ENCODE measurements at regions not wholly inside any gene's neighbourhood (a gene's known extent, or its start where the extent isn't known, plus 50 kb on each side); places are given as distances from the start of the nearest gene placed in this dataset.
A peak's percentile ranks its signal among the peaks of the same experiment; 100 is the strongest.

DNA sequence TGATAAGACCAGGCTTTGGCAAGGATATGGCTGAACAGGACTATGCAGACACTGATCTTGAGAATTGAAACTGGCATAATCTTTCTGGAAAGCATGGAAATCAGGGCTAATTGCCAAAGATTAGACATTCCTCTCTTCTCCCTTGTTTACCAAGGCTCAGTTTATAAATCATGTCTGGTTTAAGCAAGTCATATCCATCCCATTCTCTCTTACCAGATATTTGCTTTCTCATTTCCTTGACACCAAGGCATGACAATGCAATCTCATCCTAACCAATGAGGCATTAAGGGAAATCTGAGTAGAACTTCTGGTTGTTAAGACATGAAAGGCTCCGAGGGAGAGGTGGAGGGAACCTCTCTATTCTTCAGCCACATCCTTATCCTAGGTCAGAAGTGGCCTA, 110.3 kb upstream of the CEP85L start:
- no peak overlapping the region for H2BK12ac ChIP-seq (ENCODE audit: low read length)
- no peak overlapping the region for H3K14ac ChIP-seq (ENCODE audit: low read length)
- no peak overlapping the region for H2BK15ac ChIP-seq (ENCODE audit: low read length)
- no peak overlapping the region for H3K4ac ChIP-seq (ENCODE audit: low read length)
- H3K36me3 ChIP-seq (replicated peaks in 1 of 2; ENCODE audit: control insufficient read depth in 2 of 2, insufficient read depth in 2 of 2, low read length in 2 of 2) = no peaks in the 10 kb centered on the region
- no peaks in the 10 kb centered on the region for H3K9me3 ChIP-seq (replicated peaks in 1 of 2; ENCODE audit: control insufficient read depth in 2 of 2, insufficient read depth in 1 of 2, low read depth in 1 of 2, low read length in 2 of 2)
- no peak overlapping the region for H3K18ac ChIP-seq (ENCODE audit: low read length)
- H3K9ac ChIP-seq (ENCODE audit: low read depth, low read length, poor library complexity) = no peak overlapping the region
- peaks cover 1% of the 10 kb centered on the region for H3K79me1 ChIP-seq (ENCODE audit: low read depth, low read length)
- H2AFZ ChIP-seq (ENCODE audit: low read length) = no peak overlapping the region
- WGBS, 2 donors (ENCODE audit: extremely low coverage in 2 of 2, insufficient read length in 2 of 2, insufficient replicate concordance in 1 of 2) = no CpG with 5 or more reads among the region's 1 CpG
- H3K27ac ChIP-seq (replicated peaks; ENCODE audit: low read length) = no peak overlapping the region
- no peak for DNase-seq (ENCODE audit: low spot score)
- H3K23ac ChIP-seq (ENCODE audit: low read depth, low read length, poor library complexity) = no peak overlapping the region
- H4K8ac ChIP-seq (ENCODE audit: low read depth, low read length) = no peak overlapping the region
- H2AK5ac ChIP-seq (ENCODE audit: low read depth, low read length) = no peak overlapping the region
- no peak overlapping the region for H2BK5ac ChIP-seq (ENCODE audit: low read length)
- no peak overlapping the region for H4K91ac ChIP-seq (ENCODE audit: low read depth, low read length, poor library complexity)
- H3K4me1 ChIP-seq (ENCODE audit: control insufficient read depth in 2 of 2, insufficient read depth in 1 of 2, low read depth in 1 of 2, low read length in 2 of 2) = no peaks in the 10 kb centered on the region
- no peaks in the 10 kb centered on the region for H3K27me3 ChIP-seq (ENCODE audit: control insufficient read depth in 3 of 3, insufficient read depth in 3 of 3, low read depth in 1 of 3, low read length in 3 of 3)
- no peak overlapping the region for H3K4me3 ChIP-seq (ENCODE audit: low read length in 2 of 2)
- no peak overlapping the region for H3K4me2 ChIP-seq (ENCODE audit: insufficient read depth, low read length, poor library complexity, severe bottlenecking)
- H2BK120ac ChIP-seq (ENCODE audit: low read depth, low read length) = no peak overlapping the region

DNA sequence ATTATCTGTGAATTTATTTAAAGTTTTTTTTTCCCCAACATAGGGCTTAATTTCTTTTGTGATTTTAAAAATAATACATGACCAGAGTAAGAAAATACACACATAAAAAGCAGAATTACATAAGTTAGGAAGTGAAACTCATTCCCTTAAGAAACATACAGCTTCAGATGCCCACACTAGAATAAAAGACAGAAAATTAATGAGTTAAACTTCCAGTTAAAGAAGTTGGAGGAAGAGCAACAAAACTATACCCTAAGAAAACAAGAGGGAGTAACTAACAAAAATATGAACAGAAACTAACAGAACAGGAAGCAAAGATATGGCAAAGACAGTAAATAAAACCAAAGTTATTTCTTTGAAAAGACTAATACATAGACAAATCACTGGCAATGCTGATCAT, 107.6 kb upstream of the CEP85L start:
- Histone ChIP-seq H3K27ac (replicated peaks; ENCODE audit: low read length) (no peak overlapping the region), H2BK15ac (ENCODE audit: low read length) (no peak overlapping the region), H3K4ac (ENCODE audit: low read length) (no peak overlapping the region), H2AFZ (ENCODE audit: low read length) (no peak overlapping the region), H4K8ac (ENCODE audit: low read depth, low read length) (no peak overlapping the region), H3K27me3 (ENCODE audit: control insufficient read depth in 3 of 3, insufficient read depth in 3 of 3, low read depth in 1 of 3, low read length in 3 of 3) (no peaks in the 10 kb centered on the region), H3K79me1 (ENCODE audit: low read depth, low read length) (peaks cover 1% of the 10 kb centered on the region), H3K36me3 (replicated peaks in 1 of 2; ENCODE audit: control insufficient read depth in 2 of 2, insufficient read depth in 2 of 2, low read length in 2 of 2) (no peaks in the 10 kb centered on the region), H3K4me1 (ENCODE audit: control insufficient read depth in 2 of 2, insufficient read depth in 1 of 2, low read depth in 1 of 2, low read length in 2 of 2) (no peaks in the 10 kb centered on the region), H2BK120ac (ENCODE audit: low read depth, low read length) (no peak overlapping the region), H3K9ac (ENCODE audit: low read depth, low read length, poor library complexity) (no peak overlapping the region), H2AK5ac (ENCODE audit: low read depth, low read length) (no peak overlapping the region), H3K14ac (ENCODE audit: low read length) (no peak overlapping the region), H3K18ac (ENCODE audit: low read length) (no peak overlapping the region), H4K91ac (ENCODE audit: low read depth, low read length, poor library complexity) (no peak overlapping the region), H2BK5ac (ENCODE audit: low read length) (no peak overlapping the region), H2BK12ac (ENCODE audit: low read length) (no peak overlapping the region), H3K4me3 (ENCODE audit: low read length in 2 of 2) (no peak overlapping the region), H3K4me2 (ENCODE audit: insufficient read depth, low read length, poor library complexity, severe bottlenecking) (no peak overlapping the region), H3K23ac (ENCODE audit: low read depth, low read length, poor library complexity) (no peak overlapping the region), H3K9me3 (replicated peaks in 1 of 2; ENCODE audit: control insufficient read depth in 2 of 2, insufficient read depth in 1 of 2, low read depth in 1 of 2, low read length in 2 of 2) (no peaks in the 10 kb centered on the region)
- DNase-seq (ENCODE audit: low spot score) = no peak

DNA sequence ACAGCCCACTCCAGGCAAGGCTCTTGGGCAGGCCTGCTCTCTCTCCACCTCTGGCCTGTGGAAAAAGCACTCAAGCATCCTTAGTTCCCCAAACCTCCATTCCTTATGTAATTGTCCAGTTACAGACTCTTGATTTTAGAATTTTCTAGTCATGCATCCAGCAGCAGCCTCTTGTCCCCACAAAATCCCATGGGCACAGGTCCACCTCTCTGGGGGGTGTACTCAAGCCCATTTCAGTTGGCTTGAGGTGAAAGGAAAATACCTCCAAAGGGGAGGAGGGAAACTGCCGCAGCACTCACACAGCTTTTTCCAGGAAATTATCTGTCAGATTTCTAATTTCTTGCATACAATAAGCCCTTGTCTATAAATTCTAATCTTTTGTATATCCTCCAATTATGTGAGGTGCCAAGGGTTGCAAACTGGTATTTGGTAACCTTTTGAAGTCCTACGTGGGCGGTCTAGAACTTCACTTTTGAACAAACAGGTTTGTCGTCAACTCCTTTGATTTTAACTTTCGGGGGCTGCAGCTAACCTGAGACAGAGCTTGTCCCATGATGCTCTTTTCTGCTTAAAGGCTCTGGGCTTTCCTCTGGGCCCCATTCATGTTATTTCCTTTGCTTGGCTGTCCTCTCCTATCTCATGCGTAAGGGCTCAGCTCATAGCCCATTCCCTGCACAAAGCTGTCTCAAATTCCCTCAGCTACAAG, 104.7 kb upstream of the CEP85L start:
- no peak overlapping the region for H2BK12ac ChIP-seq (ENCODE audit: low read length)

DNA sequence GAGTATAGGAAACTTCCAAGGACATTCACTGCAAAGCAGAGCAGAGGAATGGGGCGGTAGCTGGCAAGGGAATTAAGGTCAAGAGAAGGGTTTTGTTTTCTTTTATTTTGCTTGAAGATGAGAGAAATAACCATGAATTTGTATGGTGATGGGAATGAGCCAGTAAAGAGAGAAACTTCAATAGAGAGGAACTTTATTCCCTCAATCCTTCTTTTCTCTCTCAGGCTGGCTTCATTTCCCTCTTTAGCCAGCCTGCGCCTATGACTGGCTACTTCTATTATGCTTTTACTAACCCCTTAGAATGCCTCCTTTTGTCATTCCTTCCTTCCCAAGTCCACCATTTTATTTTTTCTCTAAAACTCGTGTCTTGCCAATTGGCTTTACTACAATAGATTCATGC, 101.4 kb upstream of the CEP85L start:
- no peak overlapping the region for H2BK120ac ChIP-seq (ENCODE audit: low read depth, low read length)
- no peak overlapping the region for H4K91ac ChIP-seq (ENCODE audit: low read depth, low read length, poor library complexity)
- H2AFZ ChIP-seq (ENCODE audit: low read length) = no peak overlapping the region
- no peak overlapping the region for H3K9ac ChIP-seq (ENCODE audit: low read depth, low read length, poor library complexity)
- H3K4ac ChIP-seq (ENCODE audit: low read length) = no peak overlapping the region
- H2AK5ac ChIP-seq (ENCODE audit: low read depth, low read length) = no peak overlapping the region
- no peak overlapping the region for H2BK12ac ChIP-seq (ENCODE audit: low read length)
- no peak for DNase-seq (ENCODE audit: low spot score)
- no peaks in the 10 kb centered on the region for H3K79me1 ChIP-seq (ENCODE audit: low read depth, low read length)
- H2BK15ac ChIP-seq (ENCODE audit: low read length) = no peak overlapping the region
- H3K14ac ChIP-seq (ENCODE audit: low read length) = no peak overlapping the region
- no peak overlapping the region for H4K8ac ChIP-seq (ENCODE audit: low read depth, low read length)
- WGBS, 2 donors (ENCODE audit: extremely low coverage in 2 of 2, insufficient read length in 2 of 2, insufficient replicate concordance in 1 of 2) = no CpG with 5 or more reads among the region's 3 CpGs
- H2BK5ac ChIP-seq (ENCODE audit: low read length) = no peak overlapping the region
- H3K27me3 ChIP-seq (ENCODE audit: control insufficient read depth in 3 of 3, insufficient read depth in 3 of 3, low read depth in 1 of 3, low read length in 3 of 3) = peaks cover 0 to 3% (median 0%) of the 10 kb centered on the region in 3 experiments
- no peak overlapping the region for H3K27ac ChIP-seq (replicated peaks; ENCODE audit: low read length)
- no peaks in the 10 kb centered on the region for H3K36me3 ChIP-seq (replicated peaks in 1 of 2; ENCODE audit: control insufficient read depth in 2 of 2, insufficient read depth in 2 of 2, low read length in 2 of 2)
- no peak overlapping the region for H3K4me2 ChIP-seq (ENCODE audit: insufficient read depth, low read length, poor library complexity, severe bottlenecking)
- no peak overlapping the region for H3K18ac ChIP-seq (ENCODE audit: low read length)
- peaks cover 2 to 8% of the 10 kb centered on the region in 2 donors for H3K4me1 ChIP-seq (ENCODE audit: control insufficient read depth in 2 of 2, insufficient read depth in 1 of 2, low read depth in 1 of 2, low read length in 2 of 2)
- H3K23ac ChIP-seq (ENCODE audit: low read depth, low read length, poor library complexity) = no peak overlapping the region
- no peak overlapping the region for H3K4me3 ChIP-seq (ENCODE audit: low read length in 2 of 2)
- no peaks in the 10 kb centered on the region for H3K9me3 ChIP-seq (replicated peaks in 1 of 2; ENCODE audit: control insufficient read depth in 2 of 2, insufficient read depth in 1 of 2, low read depth in 1 of 2, low read length in 2 of 2)

More for the DNA sequence above, 104.7 kb upstream of the CEP85L start:
- no peak overlapping the region for H3K4me3 ChIP-seq (ENCODE audit: low read length in 2 of 2)
- no peak overlapping the region for H2BK15ac ChIP-seq (ENCODE audit: low read length)
- no peak overlapping the region for H2BK120ac ChIP-seq (ENCODE audit: low read depth, low read length)
- peak overlapping the region; percentile 27 for H2AFZ ChIP-seq (ENCODE audit: low read length)
- no CpG with 5 or more reads among the region's 6 CpGs for WGBS, 2 donors (ENCODE audit: extremely low coverage in 2 of 2, insufficient read length in 2 of 2, insufficient replicate concordance in 1 of 2)
- peaks cover 1% of the 10 kb centered on the region for H3K79me1 ChIP-seq (ENCODE audit: low read depth, low read length)
- H3K27ac ChIP-seq (replicated peaks; ENCODE audit: low read length) = no peak overlapping the region
- H3K36me3 ChIP-seq (replicated peaks in 1 of 2; ENCODE audit: control insufficient read depth in 2 of 2, insufficient read depth in 2 of 2, low read length in 2 of 2) = no peaks in the 10 kb centered on the region
- no peak overlapping the region for H3K4me2 ChIP-seq (ENCODE audit: insufficient read depth, low read length, poor library complexity, severe bottlenecking)
- H3K4ac ChIP-seq (ENCODE audit: low read length) = no peak overlapping the region
- H2AK5ac ChIP-seq (ENCODE audit: low read depth, low read length) = no peak overlapping the region
- no peak overlapping the region for H4K91ac ChIP-seq (ENCODE audit: low read depth, low read length, poor library complexity)
- no peak for DNase-seq (ENCODE audit: low spot score)
- no peak overlapping the region for H3K23ac ChIP-seq (ENCODE audit: low read depth, low read length, poor library complexity)
- H4K8ac ChIP-seq (ENCODE audit: low read depth, low read length) = no peak overlapping the region
- H3K9ac ChIP-seq (ENCODE audit: low read depth, low read length, poor library complexity) = no peak overlapping the region
- no peak overlapping the region for H3K14ac ChIP-seq (ENCODE audit: low read length)
- no peaks in the 10 kb centered on the region for H3K9me3 ChIP-seq (replicated peaks in 1 of 2; ENCODE audit: control insufficient read depth in 2 of 2, insufficient read depth in 1 of 2, low read depth in 1 of 2, low read length in 2 of 2)
- H2BK5ac ChIP-seq (ENCODE audit: low read length) = no peak overlapping the region
- H3K18ac ChIP-seq (ENCODE audit: low read length) = no peak overlapping the region
- H3K4me1 ChIP-seq (ENCODE audit: control insufficient read depth in 2 of 2, insufficient read depth in 1 of 2, low read depth in 1 of 2, low read length in 2 of 2) = peaks cover 0 to 1% of the 10 kb centered on the region in 2 donors
- peaks cover 0 to 3% (median 0%) of the 10 kb centered on the region in 3 experiments for H3K27me3 ChIP-seq (ENCODE audit: control insufficient read depth in 3 of 3, insufficient read depth in 3 of 3, low read depth in 1 of 3, low read length in 3 of 3)

Measured in neuronal stem cell (in vitro differentiated cells).